ENCODE measurements at regions not wholly inside any gene's neighbourhood (a gene's known extent, or its start where the extent isn't known, plus 50 kb on each side); places are given as distances from the start of the nearest gene placed in this dataset.
"Not testable (repeated sequence)": the region's sequence is repeated elsewhere in the genome, so short reads cannot be mapped to it uniquely, and the experiment has no call there.

DNA sequence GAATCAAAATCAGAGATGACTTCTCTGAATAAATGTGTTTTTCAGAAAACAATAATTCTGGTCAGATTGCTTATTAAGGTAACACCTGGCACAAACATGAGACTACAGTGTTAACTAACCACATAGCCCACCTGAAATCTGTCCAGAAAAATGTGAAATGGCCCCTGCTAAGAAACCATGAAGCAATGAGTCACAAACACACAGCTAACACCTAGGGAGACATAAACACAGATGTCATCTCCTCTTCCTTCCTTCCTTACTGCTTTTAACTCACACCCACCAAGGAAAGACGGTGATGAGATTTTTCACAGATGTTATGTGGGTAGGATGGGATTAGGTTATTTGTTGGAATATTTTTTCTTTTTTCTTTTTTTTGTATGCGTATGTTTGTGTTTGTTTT is 315.0 kb upstream of the STAC start:
- no peaks in the 10 kb centered on the region for H3K27me3 ChIP-seq (ENCODE audit: insufficient read depth, low read depth)
- no peaks in the 10 kb centered on the region for H3K36me3 ChIP-seq (ENCODE audit: insufficient read depth)
- TF ChIP-seq, protein P1, sequence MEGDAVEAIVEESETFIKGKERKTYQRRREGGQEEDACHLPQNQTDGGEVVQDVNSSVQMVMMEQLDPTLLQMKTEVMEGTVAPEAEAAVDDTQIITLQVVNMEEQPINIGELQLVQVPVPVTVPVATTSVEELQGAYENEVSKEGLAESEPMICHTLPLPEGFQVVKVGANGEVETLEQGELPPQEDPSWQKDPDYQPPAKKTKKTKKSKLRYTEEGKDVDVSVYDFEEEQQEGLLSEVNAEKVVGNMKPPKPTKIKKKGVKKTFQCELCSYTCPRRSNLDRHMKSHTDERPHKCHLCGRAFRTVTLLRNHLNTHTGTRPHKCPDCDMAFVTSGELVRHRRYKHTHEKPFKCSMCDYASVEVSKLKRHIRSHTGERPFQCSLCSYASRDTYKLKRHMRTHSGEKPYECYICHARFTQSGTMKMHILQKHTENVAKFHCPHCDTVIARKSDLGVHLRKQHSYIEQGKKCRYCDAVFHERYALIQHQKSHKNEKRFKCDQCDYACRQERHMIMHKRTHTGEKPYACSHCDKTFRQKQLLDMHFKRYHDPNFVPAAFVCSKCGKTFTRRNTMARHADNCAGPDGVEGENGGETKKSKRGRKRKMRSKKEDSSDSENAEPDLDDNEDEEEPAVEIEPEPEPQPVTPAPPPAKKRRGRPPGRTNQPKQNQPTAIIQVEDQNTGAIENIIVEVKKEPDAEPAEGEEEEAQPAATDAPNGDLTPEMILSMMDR (conservative IDR thresholded peaks at IDR 0.05; ENCODE audit: low read depth, low read length): no peak
- H3K79me2 ChIP-seq (ENCODE audit: insufficient read depth, low read depth): no peaks in the 10 kb centered on the region
- no peak overlapping the region for H3K4me2 ChIP-seq
- H2AFZ ChIP-seq (ENCODE audit: low read depth): no peak overlapping the region
- no peak overlapping the region for H3K4me3 ChIP-seq (IDR thresholded peaks at IDR 0.05; ENCODE audit: insufficient read depth, low read depth, low read length)
- no peaks in the 10 kb centered on the region for H3K4me1 ChIP-seq (ENCODE audit: low read depth, poor library complexity, severe bottlenecking)
- H3K27ac ChIP-seq: no peak overlapping the region
- H3K9ac ChIP-seq: no peak overlapping the region
- H4K20me1 ChIP-seq (ENCODE audit: insufficient read depth): no peaks in the 10 kb centered on the region

DNA sequence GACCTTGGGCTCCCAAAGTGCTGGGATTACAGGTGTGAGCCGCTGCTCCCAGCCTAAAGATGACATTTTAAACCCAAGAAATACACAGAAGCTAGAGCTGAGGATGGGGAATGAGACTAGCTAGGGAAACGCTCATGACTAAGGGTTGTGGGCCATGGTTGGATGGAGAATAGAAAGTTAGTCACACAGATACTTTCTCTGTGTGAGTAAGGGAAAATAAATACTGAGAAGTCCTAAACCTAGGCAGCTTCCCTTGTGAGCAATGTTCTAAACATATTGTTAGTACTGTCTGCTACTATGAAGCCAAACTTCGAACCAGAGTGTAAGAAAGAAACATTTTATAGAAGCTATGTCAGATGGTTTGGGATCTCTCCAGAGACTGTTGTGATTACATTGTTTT is 304.8 kb upstream of the STAC start:
- Histone ChIP-seq H3K27me3 (ENCODE audit: insufficient read depth, low read depth) (no peaks in the 10 kb centered on the region), H3K4me3 (IDR thresholded peaks at IDR 0.05; ENCODE audit: insufficient read depth, low read depth, low read length) (no peak overlapping the region), H3K4me1 (ENCODE audit: low read depth, poor library complexity, severe bottlenecking) (no peaks in the 10 kb centered on the region), H3K27ac (no peak overlapping the region), H3K79me2 (ENCODE audit: insufficient read depth, low read depth) (no peaks in the 10 kb centered on the region), H3K4me2 (no peak overlapping the region), H3K36me3 (ENCODE audit: insufficient read depth) (no peaks in the 10 kb centered on the region), H2AFZ (ENCODE audit: low read depth) (no peak overlapping the region), H3K9ac (no peak overlapping the region), H4K20me1 (ENCODE audit: insufficient read depth) (no peaks in the 10 kb centered on the region)
- TF ChIP-seq, protein P1 (conservative IDR thresholded peaks at IDR 0.05; ENCODE audit: low read depth, low read length): no peak

DNA sequence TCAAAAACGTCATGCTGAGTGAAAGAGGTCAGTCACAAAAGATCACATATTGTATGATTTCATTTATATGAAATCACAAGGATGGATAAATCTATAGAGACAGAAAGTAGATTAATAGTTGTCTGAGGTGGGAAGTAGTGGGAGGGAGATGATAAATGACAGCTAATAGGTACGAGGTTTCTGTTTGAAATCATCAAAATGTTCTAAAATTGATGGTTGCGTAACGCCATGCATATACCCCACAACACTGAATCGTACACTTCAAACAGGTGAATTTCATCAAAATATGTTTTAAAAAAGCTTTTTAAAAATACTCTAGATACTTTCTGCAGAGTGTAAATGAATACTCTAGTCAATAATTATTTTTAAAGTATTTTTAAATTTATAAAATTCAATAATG is 303.0 kb upstream of the STAC start:
- Histone ChIP-seq H3K36me3 (ENCODE audit: insufficient read depth) (no peaks in the 10 kb centered on the region), H3K27me3 (ENCODE audit: insufficient read depth, low read depth) (no peaks in the 10 kb centered on the region), H3K4me3 (IDR thresholded peaks at IDR 0.05; ENCODE audit: insufficient read depth, low read depth, low read length) (no peak overlapping the region), H4K20me1 (ENCODE audit: insufficient read depth) (no peaks in the 10 kb centered on the region), H3K4me2 (no peak overlapping the region), H3K4me1 (ENCODE audit: low read depth, poor library complexity, severe bottlenecking) (no peaks in the 10 kb centered on the region), H2AFZ (ENCODE audit: low read depth) (no peak overlapping the region), H3K27ac (no peak overlapping the region), H3K79me2 (ENCODE audit: insufficient read depth, low read depth) (no peaks in the 10 kb centered on the region), H3K9ac (no peak overlapping the region)
- TF ChIP-seq, protein P1 (conservative IDR thresholded peaks at IDR 0.05; ENCODE audit: low read depth, low read length): no peak

DNA sequence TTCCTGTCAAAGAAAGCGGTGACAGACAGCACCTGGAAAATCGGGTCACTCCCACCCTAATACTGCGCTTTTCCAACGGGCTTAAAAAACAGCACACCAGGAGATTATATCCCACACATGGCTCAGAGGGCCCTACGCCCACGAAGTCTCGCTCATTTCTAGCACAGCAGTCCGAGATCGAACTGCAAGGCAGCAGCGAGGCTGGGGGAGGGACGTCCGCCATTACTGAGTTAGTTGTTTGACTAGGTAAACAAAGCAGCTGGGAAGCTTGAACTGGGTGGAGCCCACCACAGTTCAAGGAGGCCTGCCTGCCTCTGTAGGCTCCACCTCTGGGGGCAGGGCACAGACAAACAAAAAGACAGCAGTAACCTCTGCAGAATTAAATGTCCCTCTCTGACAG is 297.3 kb upstream of the STAC start:
- not testable (repeated sequence) for H3K9ac ChIP-seq; H4K20me1 ChIP-seq (ENCODE audit: insufficient read depth); H3K27ac ChIP-seq; H3K36me3 ChIP-seq (ENCODE audit: insufficient read depth); H3K27me3 ChIP-seq (ENCODE audit: insufficient read depth, low read depth); H3K4me1 ChIP-seq (ENCODE audit: low read depth, poor library complexity, severe bottlenecking); H3K79me2 ChIP-seq (ENCODE audit: insufficient read depth, low read depth); H2AFZ ChIP-seq (ENCODE audit: low read depth); H3K4me2 ChIP-seq; H3K4me3 ChIP-seq (IDR thresholded peaks at IDR 0.05; ENCODE audit: insufficient read depth, low read depth, low read length)

DNA sequence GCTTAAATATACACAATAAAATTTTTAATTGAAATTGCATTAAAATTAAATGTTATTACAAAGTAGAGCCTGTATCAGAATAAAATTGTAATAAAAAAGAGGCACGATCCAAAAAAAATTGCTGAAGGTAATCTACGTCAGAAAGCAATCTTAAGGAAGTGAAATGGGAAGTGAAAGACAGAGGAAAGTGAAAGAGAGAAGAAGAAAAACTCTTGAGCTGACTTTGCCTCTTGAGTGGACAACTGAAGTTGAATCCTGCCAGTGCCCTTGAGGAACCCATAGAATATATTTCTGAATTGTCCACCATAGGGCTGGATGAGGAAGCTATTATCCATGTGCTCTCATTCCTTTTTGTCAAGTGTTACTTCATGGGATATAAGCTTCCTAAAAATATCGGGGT is 285.1 kb upstream of the STAC start:
- H3K9ac ChIP-seq: no peak overlapping the region
- H3K27ac ChIP-seq: no peak overlapping the region
- no peaks in the 10 kb centered on the region for H3K4me1 ChIP-seq (ENCODE audit: low read depth, poor library complexity, severe bottlenecking)
- no peaks in the 10 kb centered on the region for H3K27me3 ChIP-seq (ENCODE audit: insufficient read depth, low read depth)
- no peaks in the 10 kb centered on the region for H3K79me2 ChIP-seq (ENCODE audit: insufficient read depth, low read depth)
- no peak overlapping the region for H3K4me3 ChIP-seq (IDR thresholded peaks at IDR 0.05; ENCODE audit: insufficient read depth, low read depth, low read length)
- no peak overlapping the region for H3K4me2 ChIP-seq
- H2AFZ ChIP-seq (ENCODE audit: low read depth): no peak overlapping the region
- TF ChIP-seq, protein P1 (conservative IDR thresholded peaks at IDR 0.05; ENCODE audit: low read depth, low read length): no peak
- no peaks in the 10 kb centered on the region for H4K20me1 ChIP-seq (ENCODE audit: insufficient read depth)
- H3K36me3 ChIP-seq (ENCODE audit: insufficient read depth): no peaks in the 10 kb centered on the region
